Right lobe of liver (tissue), 6 donors: ENCODE measurements at regions not wholly inside any gene's neighbourhood (a gene's known extent, or its start where the extent isn't known, plus 50 kb on each side); places are given as distances from the start of the nearest gene placed in this dataset.
"Not testable (repeated sequence)": the region's sequence is repeated elsewhere in the genome, so short reads cannot be mapped to it uniquely, and the experiment has no call there.

Experiments used
- ATAC-seq, 4 donors: fragments of 200-7000 bp; cut with Tn5 transposase; one replicate each; pipeline ENCODE4 v1.9.1; 2020; ENCODE audit warnings: mild to moderate bottlenecking in 4 of 4, moderate library complexity in 4 of 4
- DNase-seq, 3 donors: peaks; one replicate each; pipeline ENCODE4 v3.0.0-alpha.2; 2020
- H3K27ac ChIP-seq, 3 donors: fragments of 200-600 bp; one replicate each; pipeline ENCODE4 v1.8.0; 2022
- H3K27me3 ChIP-seq, 2 donors: fragments of 200-600 bp; one replicate each; pipeline ENCODE4 v1.8.0; 2022
- H3K36me3 ChIP-seq, 4 donors: fragments of 200-600 bp; sonication (generic) in 1 of 4; one replicate each; pipeline versions ENCODE4 v1.5.1 to v1.8.0; 2017 to 2022; ENCODE audit warnings: control low read depth in 1 of 4
- H3K4me1 ChIP-seq, 4 donors: fragments of 200-600 bp; sonication (generic) in 1 of 4; one replicate each; pipeline versions ENCODE4 v1.5.1 to v1.8.0; 2017 to 2022; ENCODE audit warnings: control low read depth in 1 of 4
- H3K4me3 ChIP-seq, 3 donors: fragments of 200-600 bp; one replicate each; pipeline ENCODE4 v1.8.0; 2022
- H3K9me3 ChIP-seq, 4 donors: fragments of 200-600 bp; sonication (generic) in 1 of 4; one replicate each; pipeline versions ENCODE4 v1.5.1 to v1.8.0; 2017 to 2022; ENCODE audit warnings: control low read depth in 1 of 4
- POLR2A ChIP-seq: fragments of 450-650 bp; IDR thresholded peaks from one replicate; pipeline ENCODE4 v1.6.1; 2017; ENCODE audit warnings: antibody characterized with exemption, mild to moderate bottlenecking
- WGBS: methylation state at CpG from one replicate; pipeline ENCODE4 v1.1.6; 2018; ENCODE audit warnings: low coverage, low lambda C conversion rate; ENCODE audit not compliant: insufficient coverage; ENCODE audit errors: missing lambda C conversion rate; 5-methylcytosine and 5-hydroxymethylcytosine counted together
- intact Hi-C, 2 donors: fragments of 100-400 bp; cut with DNase I; formaldehyde crosslinking; loops; one replicate each; pipeline versions ENCODE4 v1.11.2 to v1.14.1; 2022
- TF ChIP-seq, protein P1 (sequence below), 4 donors: fragments of 200-600 bp in 3 of 4; fragments of 450-650 bp in 1 of 4; IDR thresholded peaks; one replicate each; pipeline versions ENCODE4 v1.5.1 to v1.8.0; 2016 to 2022; ENCODE audit warnings: antibody characterized with exemption in 4 of 4, mild to moderate bottlenecking in 2 of 4
- donor health status: DM: no; HTN: yes; CAD: no.
- donor health status: DM: no; HTN: no; CAD: no.
- donor health status: DM: no; HTN: no; CAD: no.
- donor health status: DM: no; HTN: yes; CAD: no.
- donor health status: DM: no; HTN: yes; CAD: no.

DNA sequence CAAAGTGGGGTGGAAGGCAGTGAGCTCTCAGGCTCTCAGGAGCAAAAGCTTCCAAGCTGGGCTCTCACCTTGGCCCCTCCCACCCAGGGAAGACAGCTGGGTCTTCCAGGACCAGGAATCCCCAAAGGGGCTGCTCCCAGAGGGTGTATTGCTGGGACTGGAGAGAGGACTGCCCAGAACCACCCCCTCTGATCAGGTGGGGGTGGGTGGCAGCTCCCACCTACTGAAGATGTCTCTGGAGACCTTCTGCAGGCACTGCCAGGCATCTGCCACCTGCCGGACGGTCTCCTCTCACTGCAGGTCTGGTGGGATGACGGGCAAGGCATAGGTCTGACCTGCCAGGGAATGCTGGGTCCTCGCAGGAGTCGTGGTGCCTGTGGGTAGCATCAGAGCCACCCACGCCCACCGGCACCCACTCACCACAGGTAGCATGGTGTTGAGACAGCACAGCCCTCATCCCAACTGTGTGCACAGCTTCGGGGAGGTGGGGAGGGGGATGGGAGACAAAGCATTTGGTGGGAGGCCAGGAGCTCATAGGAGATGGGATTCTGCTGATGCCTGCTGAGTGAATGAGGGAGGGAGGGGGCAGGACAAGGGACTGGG lies 103.2 kb downstream of the SINHCAF start:
- Histone ChIP-seq H3K27me3 (no peaks in the 10 kb centered on the region), H3K4me3 (no peak overlapping the region), H3K36me3 (no peaks in the 10 kb centered on the region), H3K4me1 (no peaks in the 10 kb centered on the region), H3K27ac (no peak overlapping the region), H3K9me3 (no peaks in the 10 kb centered on the region)
- intact Hi-C loops = no loop called here
- DNase-seq = no peak
- no peak for ATAC-seq
- WGBS = 54% methylated on average over 3 of the region's 8 CpGs
- TF ChIP-seq, protein P1, sequence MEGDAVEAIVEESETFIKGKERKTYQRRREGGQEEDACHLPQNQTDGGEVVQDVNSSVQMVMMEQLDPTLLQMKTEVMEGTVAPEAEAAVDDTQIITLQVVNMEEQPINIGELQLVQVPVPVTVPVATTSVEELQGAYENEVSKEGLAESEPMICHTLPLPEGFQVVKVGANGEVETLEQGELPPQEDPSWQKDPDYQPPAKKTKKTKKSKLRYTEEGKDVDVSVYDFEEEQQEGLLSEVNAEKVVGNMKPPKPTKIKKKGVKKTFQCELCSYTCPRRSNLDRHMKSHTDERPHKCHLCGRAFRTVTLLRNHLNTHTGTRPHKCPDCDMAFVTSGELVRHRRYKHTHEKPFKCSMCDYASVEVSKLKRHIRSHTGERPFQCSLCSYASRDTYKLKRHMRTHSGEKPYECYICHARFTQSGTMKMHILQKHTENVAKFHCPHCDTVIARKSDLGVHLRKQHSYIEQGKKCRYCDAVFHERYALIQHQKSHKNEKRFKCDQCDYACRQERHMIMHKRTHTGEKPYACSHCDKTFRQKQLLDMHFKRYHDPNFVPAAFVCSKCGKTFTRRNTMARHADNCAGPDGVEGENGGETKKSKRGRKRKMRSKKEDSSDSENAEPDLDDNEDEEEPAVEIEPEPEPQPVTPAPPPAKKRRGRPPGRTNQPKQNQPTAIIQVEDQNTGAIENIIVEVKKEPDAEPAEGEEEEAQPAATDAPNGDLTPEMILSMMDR (IDR thresholded peaks at IDR 0.05) = no peak
- no peak for TF ChIP-seq POLR2A

DNA sequence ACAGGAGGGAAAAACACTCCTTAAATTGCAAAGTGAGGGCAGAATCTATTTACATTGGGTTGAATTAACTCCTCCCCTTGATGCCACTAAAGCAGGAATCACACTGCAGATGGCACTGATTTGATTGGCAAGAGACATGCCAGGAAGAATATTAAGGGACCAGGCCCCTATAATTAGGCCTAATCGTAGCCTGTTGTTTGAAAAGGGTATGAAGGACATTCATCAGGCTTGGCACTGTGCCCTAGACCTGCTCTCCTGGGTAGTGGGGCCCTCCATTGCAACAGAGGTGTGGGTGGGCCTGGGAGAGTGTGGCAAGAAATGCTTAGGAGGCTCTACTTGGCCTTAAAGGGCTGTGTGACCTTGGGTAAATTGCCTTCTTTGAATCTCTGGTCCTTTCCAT lies 102.3 kb downstream of the SINHCAF start:
- WGBS = no CpG with 5 or more reads among the region's 1 CpG
- DNase-seq, H3K27me3 ChIP-seq, intact Hi-C loops, H3K4me1 ChIP-seq, H3K9me3 ChIP-seq, H3K36me3 ChIP-seq, H3K27ac ChIP-seq, ATAC-seq, H3K4me3 ChIP-seq: not testable (repeated sequence)

DNA sequence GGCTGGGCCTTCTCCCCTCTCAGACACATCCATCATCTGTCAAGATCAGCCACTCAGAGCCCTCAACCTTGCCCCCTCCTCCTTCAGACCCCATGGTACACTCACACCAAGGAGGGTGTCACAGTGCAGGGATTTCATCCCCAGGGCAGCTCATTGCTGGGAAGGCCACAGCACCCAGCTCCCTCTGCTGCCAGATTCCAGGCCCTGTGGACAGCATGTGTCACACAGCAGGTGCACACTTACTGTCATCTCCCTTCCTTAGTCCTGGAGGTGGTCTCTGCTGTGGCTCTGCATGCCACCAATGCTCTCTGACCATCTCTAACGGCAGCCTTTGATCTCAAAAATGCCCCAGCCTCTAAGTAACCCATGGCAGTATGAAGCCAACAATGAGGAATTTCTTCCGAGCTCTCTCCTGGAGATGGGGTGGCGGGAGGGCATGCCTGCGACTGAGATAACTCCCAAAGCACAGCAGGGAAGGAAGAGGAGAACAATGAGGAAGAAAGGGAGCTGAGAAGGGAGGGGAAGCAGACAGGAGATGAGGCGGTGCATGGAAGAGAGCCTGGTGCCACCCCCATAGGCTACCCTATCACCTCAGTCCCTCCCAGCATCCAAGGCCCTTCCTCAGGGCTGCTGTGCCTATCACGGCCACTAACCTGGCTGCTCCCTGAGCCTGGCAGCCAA lies 101.0 kb downstream of the SINHCAF start:
- Histone ChIP-seq H3K27me3 (no peaks in the 10 kb centered on the region), H3K27ac (no peak overlapping the region), H3K4me3 (no peak overlapping the region), H3K9me3 (no peaks in the 10 kb centered on the region), H3K4me1 (peaks cover 0 to 13% (median 4%) of the 10 kb centered on the region in 4 donors), H3K36me3 (no peaks in the 10 kb centered on the region)
- ATAC-seq = no peak
- intact Hi-C loops = no loop called here
- WGBS = 20% methylated on average over 1 of the region's 6 CpGs
- DNase-seq = no peak
- TF ChIP-seq, protein P1 (IDR thresholded peaks at IDR 0.05) = no peak
- TF ChIP-seq POLR2A = no peak

DNA sequence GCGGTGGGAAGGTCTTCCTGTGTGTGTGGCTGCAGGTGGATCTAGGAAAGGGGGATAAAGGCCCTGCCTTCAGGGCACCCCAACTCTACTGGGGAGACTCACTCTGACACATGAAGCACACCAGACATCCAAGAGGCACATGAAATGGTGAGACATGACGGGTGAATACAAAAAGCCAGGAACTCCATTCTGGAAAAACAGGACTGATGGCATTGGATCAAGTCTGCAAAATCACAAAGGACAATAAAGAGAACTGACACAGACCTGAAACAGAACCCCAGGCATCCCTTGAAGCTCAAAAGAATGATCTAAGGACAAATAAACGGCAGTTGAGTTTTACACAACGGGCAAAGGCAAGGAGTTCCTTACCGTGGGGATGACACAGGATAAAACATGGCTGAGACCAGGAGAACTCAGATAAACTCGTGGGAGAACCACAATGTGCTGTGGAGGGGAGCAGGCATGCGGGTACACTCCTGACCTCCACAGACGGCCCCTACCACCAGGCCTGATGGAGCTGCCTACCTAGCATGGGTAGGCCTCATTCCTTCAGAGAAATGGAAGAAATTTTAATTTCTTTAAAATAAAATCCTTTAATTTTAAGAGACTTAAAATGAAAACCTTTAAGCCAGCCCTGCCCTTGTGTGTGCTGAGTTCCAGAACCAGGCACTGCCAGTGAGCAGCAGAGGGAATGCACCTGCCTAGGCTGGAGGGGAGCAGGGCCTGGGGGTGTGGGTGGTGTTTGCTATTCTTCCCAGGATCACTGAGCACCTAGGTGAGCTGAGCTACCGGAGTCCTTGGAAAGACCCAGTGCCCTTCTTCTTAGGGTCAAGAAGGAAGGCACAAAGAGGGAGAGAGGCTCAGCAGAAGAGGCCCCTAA lies 100.1 kb downstream of the SINHCAF start:
- H3K27ac ChIP-seq = no peak overlapping the region
- H3K27me3 ChIP-seq = no peaks in the 10 kb centered on the region
- peaks cover 0 to 14% (median 4%) of the 10 kb centered on the region in 4 donors for H3K4me1 ChIP-seq
- intact Hi-C loops = no loop called here
- DNase-seq = no peak
- no peak for ATAC-seq
- no peak for TF ChIP-seq POLR2A
- TF ChIP-seq, protein P1 (IDR thresholded peaks at IDR 0.05) = no peak
- H3K36me3 ChIP-seq = no peaks in the 10 kb centered on the region
- no peak overlapping the region for H3K4me3 ChIP-seq
- WGBS = 97% methylated on average over 9 of the region's 9 CpGs
- H3K9me3 ChIP-seq = no peaks in the 10 kb centered on the region

DNA sequence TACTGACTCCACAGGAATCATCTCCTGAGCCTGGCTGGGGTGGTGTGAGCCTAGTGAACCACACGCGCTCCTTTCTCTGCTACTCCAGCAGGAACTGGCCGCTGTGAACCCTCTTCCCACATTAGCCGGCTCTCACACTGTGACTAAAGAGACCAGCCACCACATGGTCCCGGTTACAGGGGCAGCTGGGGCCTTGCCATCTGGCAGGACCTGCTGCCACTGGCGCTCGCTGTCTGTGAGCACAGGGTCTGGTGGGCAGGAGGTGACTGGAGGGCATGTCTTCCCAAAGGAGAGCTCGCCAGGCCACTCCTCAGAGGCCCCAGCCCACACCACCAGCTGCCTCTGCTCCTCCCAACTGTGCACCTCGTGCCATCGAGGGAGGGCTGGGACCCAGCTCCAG lies 99.3 kb downstream of the SINHCAF start:
- Histone ChIP-seq H3K36me3 (no peaks in the 10 kb centered on the region), H3K27me3 (no peaks in the 10 kb centered on the region), H3K4me3 (no peak overlapping the region), H3K4me1 (peaks cover 0 to 14% (median 4%) of the 10 kb centered on the region in 4 donors), H3K9me3 (no peaks in the 10 kb centered on the region), H3K27ac (no peak overlapping the region)
- ATAC-seq (no peak), DNase-seq (no peak)
- TF ChIP-seq, protein P1 (IDR thresholded peaks at IDR 0.05) = no peak
- 80% methylated on average over 2 of the region's 10 CpGs for WGBS
- intact Hi-C loops = no loop called here
